NT2/D1 (cell line): ENCODE measurements at regions not wholly inside any gene's neighbourhood (a gene's known extent, or its start where the extent isn't known, plus 50 kb on each side); places are given as distances from the start of the nearest gene placed in this dataset.

Experiments used
- SUZ12 ChIP-seq: IDR thresholded peaks from 2 replicates; pipeline ENCODE4 v1.6.1; 2011; ENCODE audit not compliant: insufficient read length, insufficient read depth; ENCODE audit errors: extremely low read depth
- YY1 ChIP-seq: IDR thresholded peaks from 2 replicates; pipeline ENCODE4 v1.6.1; 2011; ENCODE audit not compliant: insufficient read length, insufficient read depth
- ZNF274 ChIP-seq: IDR thresholded peaks from 2 replicates; pipeline ENCODE4 v1.6.1; 2011; ENCODE audit warnings: mild to moderate bottlenecking, low read depth, low read length

DNA sequence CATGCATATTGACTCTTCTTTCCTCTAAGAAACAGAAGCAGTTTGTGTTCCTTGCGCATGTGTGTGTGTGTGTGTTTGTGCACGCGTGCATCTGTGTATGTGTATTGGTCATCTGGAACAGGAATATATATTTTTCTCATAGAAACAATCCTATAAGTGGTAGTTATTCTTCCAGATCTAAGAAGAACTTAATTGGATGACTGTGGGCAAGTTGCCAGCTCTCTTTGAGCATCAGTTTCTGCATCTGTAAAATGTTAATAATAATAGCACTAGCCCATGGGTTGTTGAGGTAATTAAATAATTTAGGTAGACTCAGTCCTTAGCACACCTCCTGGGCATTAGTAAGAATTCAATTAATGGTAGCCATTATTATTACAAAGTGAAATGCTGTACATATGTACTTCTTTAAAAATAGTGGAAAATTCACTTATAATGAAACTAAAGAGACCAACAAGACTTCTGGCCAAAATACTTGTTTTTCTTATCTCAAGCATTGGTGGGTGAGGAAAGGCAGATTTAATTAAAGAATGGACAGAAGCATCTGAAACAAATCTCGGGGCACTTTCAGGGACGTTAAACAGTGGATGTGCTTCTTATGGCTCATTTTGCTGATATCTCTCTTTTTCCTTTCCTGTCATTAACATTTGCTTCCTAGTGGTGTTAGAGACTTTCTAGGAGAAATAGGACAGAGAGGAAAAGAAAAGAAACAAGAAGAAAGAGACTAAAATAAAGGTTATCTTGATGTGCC, 124.9 kb upstream of the HABP2 start:
- TF ChIP-seq ZNF274 (no peak), YY1 (no peak), SUZ12 (no peak)
